HepG2 (cell line): ENCODE measurements at regions not wholly inside any gene's neighbourhood (a gene's known extent, or its start where the extent isn't known, plus 50 kb on each side); places are given as distances from the start of the nearest gene placed in this dataset.

Experiments used
- CREM ChIP-seq, 2 experiments: sonication (generic) in 1 of 2; formaldehyde crosslinking in 1 of 2; IDR thresholded peaks; 2 replicates each; pipeline versions ENCODE4 v1.4.0 to v1.6.1; 2016 to 2020; ENCODE audit warnings: antibody characterized with exemption in 1 of 2, mild to moderate bottlenecking in 1 of 2, missing genetic modification reagents in 1 of 2
- DNMT3B ChIP-seq: conservative IDR thresholded peaks from 2 replicates; pipeline ENCODE4 v1.6.1; 2016; ENCODE audit warnings: missing biosample characterization, control low read depth
- HDAC2 ChIP-seq: sonication (generic); formaldehyde crosslinking; IDR thresholded peaks from 2 replicates; pipeline ENCODE4 v1.4.0; 2020; ENCODE audit warnings: missing genetic modification reagents
- HDAC6 ChIP-seq: fragments of 200-600 bp; sonication (generic); IDR thresholded peaks from 2 replicates; pipeline ENCODE4 v1.7.0; 2017; ENCODE audit warnings: mild to moderate bottlenecking, antibody characterized with exemption, low read length, low read depth
- HNRNPL ChIP-seq: fragments of 200-400 bp; formaldehyde crosslinking; IDR thresholded peaks from 2 replicates; pipeline ENCODE4 v1.6.1; 2017; ENCODE audit warnings: mild to moderate bottlenecking, low read depth, low read length
- KDM1A ChIP-seq: IDR thresholded peaks from 2 replicates; pipeline ENCODE4 v1.6.1; 2016; ENCODE audit warnings: missing compliant biosample characterization
- MBNL3 ChIP-seq: fragments of 250-450 bp; sonication (Bioruptor Pico); conservative IDR thresholded peaks from 2 replicates; pipeline ENCODE4 v1.8.0; 2022; ENCODE audit warnings: mild to moderate bottlenecking, inconsistent platforms
- MTF2 ChIP-seq: sonication (generic); formaldehyde crosslinking; IDR thresholded peaks from 2 replicates; pipeline ENCODE4 v1.5.0; 2020; ENCODE audit warnings: missing genetic modification reagents, borderline replicate concordance
- NFRKB ChIP-seq: fragments of 450-650 bp; IDR thresholded peaks from 2 replicates; pipeline ENCODE4 v1.6.1; 2017
- NFYB ChIP-seq: sonication (generic); formaldehyde crosslinking; IDR thresholded peaks from 2 replicates; pipeline ENCODE4 v1.4.0; 2020; ENCODE audit warnings: missing genetic modification reagents
- RARG ChIP-seq: sonication (generic); formaldehyde crosslinking; IDR thresholded peaks from 2 replicates; pipeline ENCODE4 v1.4.0; 2020; ENCODE audit warnings: low read depth, mild to moderate bottlenecking, missing genetic modification reagents
- TMF1 ChIP-seq: sonication (generic); formaldehyde crosslinking; IDR thresholded peaks from 2 replicates; pipeline ENCODE4 v1.8.1; 2022; ENCODE audit warnings: low read depth, missing genetic modification reagents
- ZNF207 ChIP-seq: fragments of 450-650 bp; IDR thresholded peaks from 2 replicates; pipeline ENCODE4 v1.6.1; 2016; ENCODE audit warnings: antibody characterized with exemption, borderline replicate concordance
- ZNF3 ChIP-seq: IDR thresholded peaks from 2 replicates; pipeline ENCODE4 v1.7.0; 2017; ENCODE audit warnings: inconsistent platforms
- ZNF30 ChIP-seq: sonication (generic); formaldehyde crosslinking; IDR thresholded peaks from 2 replicates; pipeline ENCODE4 v1.5.0; 2020; ENCODE audit warnings: mild to moderate bottlenecking, missing genetic modification reagents
- ZNF790 ChIP-seq: sonication (generic); formaldehyde crosslinking; IDR thresholded peaks from 2 replicates; pipeline ENCODE4 v1.8.0; 2022; ENCODE audit warnings: missing genetic modification reagents, mild to moderate bottlenecking, borderline replicate concordance
- ZSCAN20 ChIP-seq: sonication (generic); formaldehyde crosslinking; IDR thresholded peaks from 2 replicates; pipeline ENCODE4 v1.4.0; 2020; ENCODE audit warnings: missing genetic modification reagents, mild to moderate bottlenecking, borderline replicate concordance
- TF ChIP-seq, protein P1 (sequence below): sonication (generic); formaldehyde crosslinking; IDR thresholded peaks from 2 replicates; pipeline ENCODE4 v1.5.0; 2020; ENCODE audit warnings: mild to moderate bottlenecking, missing genetic modification reagents, borderline replicate concordance
- TF ChIP-seq, protein P2 (sequence below): sonication (generic); formaldehyde crosslinking; IDR thresholded peaks from 2 replicates; pipeline ENCODE4 v1.4.0; 2020; ENCODE audit warnings: mild to moderate bottlenecking, missing genetic modification reagents
- TF ChIP-seq, protein P3 (sequence below): IDR thresholded peaks from 2 replicates; pipeline ENCODE4 v1.6.1; 2016
- TF ChIP-seq, protein P4 (sequence below): sonication (generic); formaldehyde crosslinking; IDR thresholded peaks from 2 replicates; pipeline ENCODE4 v1.8.1; 2023; ENCODE audit warnings: mild to moderate bottlenecking, moderate library complexity, missing genetic modification reagents
- TF ChIP-seq, protein P5 (sequence below): sonication (generic); formaldehyde crosslinking; IDR thresholded peaks from 2 replicates; pipeline ENCODE4 v1.4.0; 2020; ENCODE audit warnings: missing genetic modification reagents
- TF ChIP-seq, protein P6 (sequence below): sonication (generic); formaldehyde crosslinking; IDR thresholded peaks from 2 replicates; pipeline ENCODE4 v1.4.0; 2020; ENCODE audit warnings: mild to moderate bottlenecking, missing genetic modification reagents

DNA sequence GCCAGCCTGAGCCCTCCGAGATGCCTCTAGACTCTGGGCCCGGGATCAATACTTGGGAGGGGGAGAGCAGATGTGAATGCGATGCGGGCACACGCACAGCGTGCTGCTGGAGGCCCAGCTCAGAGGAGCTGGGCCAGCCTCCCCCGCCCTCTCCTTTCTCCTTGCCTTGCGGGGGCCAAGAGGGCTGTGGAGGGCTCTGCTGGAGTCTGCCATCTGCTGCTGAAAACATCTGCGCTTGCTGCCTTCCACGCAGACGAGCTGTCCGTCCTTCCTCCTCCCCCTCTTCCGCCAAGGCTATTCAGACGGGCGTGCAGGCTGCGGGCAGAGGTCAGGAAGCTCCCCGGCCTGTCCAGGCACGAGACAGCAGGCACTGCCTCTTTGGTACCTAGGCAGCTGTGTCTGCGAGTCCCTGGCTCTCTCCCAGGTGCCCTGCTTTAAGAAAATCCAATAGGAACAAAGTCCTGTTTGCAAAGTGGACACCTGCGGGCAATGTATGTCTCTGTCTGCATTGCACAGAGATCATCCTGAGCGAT lies 75.2 kb downstream of the SPRING1 start (continued):
- TF ChIP-seq, protein P1, sequence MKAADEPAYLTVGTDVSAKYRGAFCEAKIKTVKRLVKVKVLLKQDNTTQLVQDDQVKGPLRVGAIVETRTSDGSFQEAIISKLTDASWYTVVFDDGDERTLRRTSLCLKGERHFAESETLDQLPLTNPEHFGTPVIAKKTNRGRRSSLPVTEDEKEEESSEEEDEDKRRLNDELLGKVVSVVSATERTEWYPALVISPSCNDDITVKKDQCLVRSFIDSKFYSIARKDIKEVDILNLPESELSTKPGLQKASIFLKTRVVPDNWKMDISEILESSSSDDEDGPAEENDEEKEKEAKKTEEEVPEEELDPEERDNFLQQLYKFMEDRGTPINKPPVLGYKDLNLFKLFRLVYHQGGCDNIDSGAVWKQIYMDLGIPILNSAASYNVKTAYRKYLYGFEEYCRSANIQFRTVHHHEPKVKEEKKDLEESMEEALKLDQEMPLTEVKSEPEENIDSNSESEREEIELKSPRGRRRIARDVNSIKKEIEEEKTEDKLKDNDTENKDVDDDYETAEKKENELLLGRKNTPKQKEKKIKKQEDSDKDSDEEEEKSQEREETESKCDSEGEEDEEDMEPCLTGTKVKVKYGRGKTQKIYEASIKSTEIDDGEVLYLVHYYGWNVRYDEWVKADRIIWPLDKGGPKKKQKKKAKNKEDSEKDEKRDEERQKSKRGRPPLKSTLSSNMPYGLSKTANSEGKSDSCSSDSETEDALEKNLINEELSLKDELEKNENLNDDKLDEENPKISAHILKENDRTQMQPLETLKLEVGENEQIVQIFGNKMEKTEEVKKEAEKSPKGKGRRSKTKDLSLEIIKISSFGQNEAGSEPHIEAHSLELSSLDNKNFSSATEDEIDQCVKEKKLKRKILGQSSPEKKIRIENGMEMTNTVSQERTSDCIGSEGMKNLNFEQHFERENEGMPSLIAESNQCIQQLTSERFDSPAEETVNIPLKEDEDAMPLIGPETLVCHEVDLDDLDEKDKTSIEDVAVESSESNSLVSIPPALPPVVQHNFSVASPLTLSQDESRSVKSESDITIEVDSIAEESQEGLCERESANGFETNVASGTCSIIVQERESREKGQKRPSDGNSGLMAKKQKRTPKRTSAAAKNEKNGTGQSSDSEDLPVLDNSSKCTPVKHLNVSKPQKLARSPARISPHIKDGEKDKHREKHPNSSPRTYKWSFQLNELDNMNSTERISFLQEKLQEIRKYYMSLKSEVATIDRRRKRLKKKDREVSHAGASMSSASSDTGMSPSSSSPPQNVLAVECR (CRISPR knock-in tag), result peak; percentile 38; the same call in 1 of the 2 replicates
- no peak for TF ChIP-seq ZNF207
- TF ChIP-seq, protein P2, sequence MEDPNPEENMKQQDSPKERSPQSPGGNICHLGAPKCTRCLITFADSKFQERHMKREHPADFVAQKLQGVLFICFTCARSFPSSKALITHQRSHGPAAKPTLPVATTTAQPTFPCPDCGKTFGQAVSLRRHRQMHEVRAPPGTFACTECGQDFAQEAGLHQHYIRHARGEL (CRISPR knock-in tag), result no peak
- no peak for TF ChIP-seq ZNF790
- TF ChIP-seq HDAC2, result peak; percentile 77
- TF ChIP-seq MTF2 (CRISPR knock-in tag), result no peak
- no peak for TF ChIP-seq DNMT3B (CRISPR knock-in tag)
- TF ChIP-seq, protein P3, sequence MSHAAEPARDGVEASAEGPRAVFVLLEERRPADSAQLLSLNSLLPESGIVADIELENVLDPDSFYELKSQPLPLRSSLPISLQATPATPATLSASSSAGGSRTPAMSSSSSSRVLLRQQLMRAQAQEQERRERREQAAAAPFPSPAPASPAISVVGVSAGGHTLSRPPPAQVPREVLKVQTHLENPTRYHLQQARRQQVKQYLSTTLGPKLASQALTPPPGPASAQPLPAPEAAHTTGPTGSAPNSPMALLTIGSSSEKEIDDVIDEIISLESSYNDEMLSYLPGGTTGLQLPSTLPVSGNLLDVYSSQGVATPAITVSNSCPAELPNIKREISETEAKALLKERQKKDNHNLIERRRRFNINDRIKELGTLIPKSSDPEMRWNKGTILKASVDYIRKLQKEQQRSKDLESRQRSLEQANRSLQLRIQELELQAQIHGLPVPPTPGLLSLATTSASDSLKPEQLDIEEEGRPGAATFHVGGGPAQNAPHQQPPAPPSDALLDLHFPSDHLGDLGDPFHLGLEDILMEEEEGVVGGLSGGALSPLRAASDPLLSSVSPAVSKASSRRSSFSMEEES (CRISPR knock-in tag), result 0 out of 2 replicates have a peak, but pooled peaks have one; percentile 31
- TF ChIP-seq, protein P4, sequence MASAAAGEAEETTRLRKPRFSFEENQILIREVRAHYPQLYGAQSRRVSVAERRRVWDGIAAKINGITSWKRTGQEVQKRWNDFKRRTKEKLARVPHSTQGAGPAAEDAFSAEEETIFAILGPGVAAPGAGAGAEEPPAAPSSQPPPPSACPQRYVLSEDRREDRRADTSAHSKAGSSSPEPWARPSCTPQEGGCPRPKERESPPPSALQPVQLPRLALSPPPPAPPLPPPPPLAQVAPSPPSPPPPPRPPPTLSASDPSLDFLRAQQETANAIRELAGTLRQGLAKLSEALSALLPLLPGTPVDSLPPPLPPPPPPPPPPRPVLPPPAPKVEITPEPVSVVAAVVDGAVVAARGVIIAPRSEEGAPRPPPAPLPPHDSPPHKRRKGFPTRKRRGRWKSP (CRISPR knock-in tag), result 0 out of 2 replicates have a peak, but pooled peaks have one; percentile 22
- no peak for TF ChIP-seq MBNL3 (CRISPR knock-in tag)
- TF ChIP-seq RARG (CRISPR knock-in tag), result no peak
- no peak for TF ChIP-seq ZSCAN20 (CRISPR knock-in tag)
- TF ChIP-seq HDAC6, result no peak
- 0 out of 2 replicates have a peak, but pooled peaks have one; percentile 24 for TF ChIP-seq KDM1A (CRISPR knock-in tag)
- no peak for TF ChIP-seq NFRKB
- no peak for TF ChIP-seq ZNF30 (CRISPR knock-in tag)
- TF ChIP-seq, protein P5, sequence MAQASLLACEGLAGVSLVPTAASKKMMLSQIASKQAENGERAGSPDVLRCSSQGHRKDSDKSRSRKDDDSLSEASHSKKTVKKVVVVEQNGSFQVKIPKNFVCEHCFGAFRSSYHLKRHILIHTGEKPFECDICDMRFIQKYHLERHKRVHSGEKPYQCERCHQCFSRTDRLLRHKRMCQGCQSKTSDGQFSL (CRISPR knock-in tag), result no peak
- no peak for TF ChIP-seq TMF1 (CRISPR knock-in tag)
- TF ChIP-seq, protein P6, sequence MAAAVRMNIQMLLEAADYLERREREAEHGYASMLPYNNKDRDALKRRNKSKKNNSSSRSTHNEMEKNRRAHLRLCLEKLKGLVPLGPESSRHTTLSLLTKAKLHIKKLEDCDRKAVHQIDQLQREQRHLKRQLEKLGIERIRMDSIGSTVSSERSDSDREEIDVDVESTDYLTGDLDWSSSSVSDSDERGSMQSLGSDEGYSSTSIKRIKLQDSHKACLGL (CRISPR knock-in tag), result no peak
- peak; percentile 19; the same call in 1 of the 2 replicates for TF ChIP-seq CREM (IDR thresholded peaks at IDR 0.05)
- no peak for TF ChIP-seq CREM (CRISPR knock-in tag; IDR thresholded peaks at IDR 0.05)
- TF ChIP-seq HNRNPL, result peak; percentile 73; the same call in 1 of the 2 replicates
- no peak for TF ChIP-seq ZNF3
- TF ChIP-seq NFYB, result no peak
